Fibroblast of gingiva (primary cell): ENCODE measurements at regions not wholly inside any gene's neighbourhood (a gene's known extent, or its start where the extent isn't known, plus 50 kb on each side); places are given as distances from the start of the nearest gene placed in this dataset.
A peak's percentile ranks its signal among the peaks of the same experiment; 100 is the strongest.
"Not testable (repeated sequence)": the region's sequence is repeated elsewhere in the genome, so short reads cannot be mapped to it uniquely, and the experiment has no call there.

Experiments
- DNase-seq: peaks from one replicate; pipeline ENCODE4 v3.0.0-alpha.2; 2011; ENCODE audit warnings: low read depth

DNA sequence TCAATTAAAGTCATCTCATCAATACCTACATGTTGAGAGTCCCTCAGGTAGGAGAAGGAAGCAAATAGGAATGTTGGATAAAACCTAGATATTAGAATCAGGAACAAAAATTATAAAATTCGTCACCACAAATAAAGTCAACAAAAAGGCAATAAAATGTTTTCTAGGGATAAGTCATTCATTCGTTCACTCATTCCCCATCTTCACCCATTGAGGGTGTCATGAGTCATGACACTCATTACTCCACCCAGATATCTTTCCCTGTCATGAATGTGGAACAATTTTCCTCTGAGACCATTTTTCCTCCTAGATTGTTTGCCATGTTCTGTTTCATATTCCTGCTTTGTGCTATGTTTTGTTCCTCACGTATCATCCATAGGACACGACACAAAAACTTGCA is 50.9 kb upstream of the OLIG3 start:
- DNase-seq = no peak

DNA sequence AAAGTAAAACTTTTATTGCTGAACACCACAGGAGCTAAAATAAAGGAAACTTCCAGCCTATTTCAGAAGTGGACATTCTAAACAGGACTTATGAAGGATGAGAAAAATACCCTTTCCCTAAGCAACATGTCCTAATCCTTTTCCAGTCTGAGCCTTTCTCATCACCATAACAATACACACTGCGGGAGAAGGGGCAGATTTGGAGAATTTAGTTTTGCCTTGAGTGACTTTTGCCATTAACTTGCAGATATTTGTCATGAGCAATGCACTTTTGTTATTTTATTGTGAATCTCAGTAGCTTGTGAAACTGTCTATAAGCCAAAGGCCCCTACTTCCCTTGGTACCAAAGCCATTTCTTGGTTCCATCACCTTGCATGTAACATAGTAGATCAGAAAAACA is 53.0 kb upstream of the OLIG3 start:
- no peak for DNase-seq

DNA sequence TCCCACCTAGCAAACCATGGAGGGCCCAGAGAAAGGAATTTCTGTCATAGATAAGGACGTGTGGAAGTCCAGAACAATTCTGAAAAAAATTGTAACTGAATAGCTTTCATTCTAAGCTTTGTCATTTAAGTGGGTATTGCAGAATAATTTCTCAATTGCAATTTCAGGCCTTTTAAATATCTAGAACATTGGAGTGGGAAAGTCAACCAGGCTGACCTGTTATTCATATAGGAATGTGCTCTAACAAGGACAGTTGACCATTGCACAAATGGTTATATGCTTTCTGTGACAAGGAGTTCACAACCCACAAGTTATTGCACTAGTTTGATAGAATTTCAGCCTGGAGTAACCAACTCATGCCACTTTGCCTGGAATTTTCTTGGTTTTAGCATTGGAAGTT is 53.4 kb upstream of the OLIG3 start:
- no peak for DNase-seq

DNA sequence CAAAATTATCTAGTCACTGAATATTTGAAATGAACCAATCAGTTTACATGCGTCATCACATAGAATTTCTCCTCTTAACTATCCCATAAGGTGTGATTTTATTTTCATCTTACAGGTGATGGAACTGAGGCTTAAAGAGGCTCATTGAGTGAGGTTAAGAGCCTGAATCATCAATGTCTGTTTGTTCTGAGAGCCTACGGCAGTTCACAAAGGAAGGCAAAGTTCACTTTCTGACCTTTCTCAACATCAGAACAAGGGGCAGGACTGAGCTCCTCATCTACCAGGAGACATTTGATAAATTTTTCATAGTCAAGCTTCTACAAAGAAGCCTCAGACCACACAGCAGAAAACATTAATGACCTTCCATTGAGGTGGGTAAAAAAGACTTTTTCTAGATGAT is 54.9 kb upstream of the OLIG3 start:
- no peak for DNase-seq

DNA sequence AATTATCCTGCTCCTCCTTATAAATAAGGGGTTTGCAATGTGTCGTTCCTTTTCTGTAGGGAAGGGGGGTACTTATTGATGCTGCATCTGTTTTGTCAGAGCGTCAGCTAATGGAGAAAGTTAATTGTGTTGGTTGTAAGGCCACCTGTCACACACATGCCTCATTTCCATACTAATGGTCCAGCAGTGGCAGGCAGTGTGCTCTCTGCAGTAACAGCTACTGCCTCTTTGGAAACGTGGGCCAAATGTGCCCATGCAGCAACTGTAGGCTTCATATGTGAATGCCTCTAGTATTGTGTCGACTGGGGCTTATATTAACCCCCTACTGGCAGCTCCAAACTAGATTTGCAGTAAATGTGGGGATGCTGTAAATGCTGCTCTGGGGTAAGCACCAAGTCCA is 56.3 kb upstream of the OLIG3 start:
- DNase-seq = no peak

DNA sequence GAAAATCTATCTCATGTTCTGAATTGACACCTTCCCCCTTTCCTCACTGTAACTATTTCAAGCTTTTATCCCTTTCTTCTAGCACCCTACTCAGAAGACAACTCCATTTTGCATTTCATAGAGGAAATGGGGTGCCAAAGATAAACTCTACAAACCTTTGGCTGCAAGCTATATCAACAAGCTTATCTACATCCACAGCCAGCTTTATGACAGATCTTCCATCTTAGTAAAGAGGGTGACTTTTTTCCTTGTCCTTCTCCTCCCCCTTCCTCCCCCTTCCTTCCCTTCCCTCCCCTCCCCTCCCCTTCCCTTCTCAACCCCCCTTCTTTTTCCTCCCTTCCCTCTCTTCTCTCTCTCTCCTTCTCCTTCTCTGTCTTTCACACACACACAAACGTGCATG is 58.0 kb upstream of the OLIG3 start:
- DNase-seq = no peak

DNA sequence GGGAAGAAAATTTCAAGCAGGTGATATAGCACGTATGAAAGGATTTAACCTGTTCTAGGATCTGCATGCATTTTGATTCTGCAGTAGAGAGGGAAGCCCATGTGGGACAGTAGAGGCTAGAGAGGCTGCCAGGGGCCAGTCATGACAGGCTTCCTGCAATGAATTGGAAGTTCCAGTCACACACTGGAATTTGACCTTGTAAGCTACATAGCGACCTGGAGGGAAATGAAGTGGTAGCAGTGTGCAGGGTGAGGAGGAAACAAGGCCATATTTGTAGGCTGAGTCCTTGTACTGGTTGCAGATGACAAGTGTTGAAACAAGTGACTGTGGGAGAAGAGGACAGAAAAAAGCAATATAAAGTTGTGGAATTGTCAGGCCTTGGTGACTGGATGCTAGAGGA is 58.6 kb upstream of the OLIG3 start:
- no peak for DNase-seq

DNA sequence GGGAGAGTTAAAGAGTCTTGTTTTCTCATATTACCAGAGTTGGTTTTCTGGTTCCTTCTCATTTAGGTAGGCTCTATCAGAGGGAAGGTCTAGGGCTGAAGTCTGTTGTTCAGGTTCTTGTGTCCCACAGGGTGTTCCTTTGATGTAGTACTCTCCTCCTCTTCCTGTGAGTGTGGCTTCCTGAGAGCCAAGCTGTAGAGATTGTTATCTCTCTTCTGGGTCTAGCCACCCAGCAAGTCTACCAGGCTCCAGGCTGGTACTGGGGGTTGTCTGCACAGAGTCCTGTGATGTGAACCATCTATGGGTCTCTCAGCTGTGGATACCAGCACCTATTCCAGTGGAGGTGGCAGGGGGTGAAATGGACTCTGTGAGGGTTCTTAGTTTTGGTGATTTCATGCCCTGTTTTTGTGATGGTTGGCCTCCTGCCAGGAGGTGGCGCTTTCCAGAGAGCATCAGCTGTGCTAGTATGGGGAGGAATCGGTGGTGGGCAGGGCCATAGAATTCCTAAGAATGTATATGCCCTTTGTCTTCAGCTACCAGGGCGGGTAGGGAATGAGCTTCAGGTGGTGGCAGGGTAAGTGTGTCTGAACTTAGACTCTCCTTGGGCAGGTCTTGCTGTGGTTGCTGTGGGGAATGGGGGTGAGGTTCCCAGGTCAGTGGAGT is 65.5 kb upstream of the OLIG3 start:
- not testable (repeated sequence) for DNase-seq

DNA sequence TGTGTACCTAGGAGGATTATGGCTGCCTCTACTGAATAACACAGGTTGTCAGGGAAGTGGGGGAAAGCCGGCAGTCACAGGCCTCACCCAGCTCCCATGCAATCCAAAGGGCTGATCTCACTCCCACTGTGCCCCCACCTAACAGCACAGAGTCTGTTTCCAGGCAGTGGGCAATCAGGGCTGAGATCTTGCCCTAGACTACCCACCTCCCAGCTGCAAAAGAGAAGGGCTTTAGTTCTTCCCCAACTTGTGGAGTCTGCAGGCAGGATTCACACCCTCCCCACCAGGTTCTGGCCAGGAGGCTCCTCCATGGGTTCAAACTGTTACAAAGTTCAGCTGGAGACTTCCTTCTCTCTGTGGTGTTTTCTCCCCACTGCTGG is 66.0 kb upstream of the OLIG3 start:
- no peak for DNase-seq

DNA sequence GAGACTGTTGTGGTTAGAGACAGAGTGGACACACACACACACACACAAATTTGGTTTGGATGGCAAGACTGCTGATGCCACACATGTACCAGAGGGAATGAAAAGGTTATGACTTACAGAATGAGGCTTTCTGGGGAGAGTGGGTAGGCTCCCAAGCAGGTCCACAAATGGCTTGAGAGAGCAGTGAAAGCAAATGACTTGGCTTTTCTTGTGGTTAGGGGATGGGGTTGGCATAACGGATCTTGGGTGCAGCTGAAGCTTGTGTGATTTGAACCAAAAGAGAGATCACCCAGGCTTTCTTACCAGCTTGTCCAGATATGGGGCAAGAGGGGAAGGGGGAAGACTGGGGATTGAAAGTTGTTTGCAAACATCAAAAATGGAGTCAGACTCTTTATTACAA is 73.9 kb upstream of the OLIG3 start:
- DNase-seq = no peak

DNA sequence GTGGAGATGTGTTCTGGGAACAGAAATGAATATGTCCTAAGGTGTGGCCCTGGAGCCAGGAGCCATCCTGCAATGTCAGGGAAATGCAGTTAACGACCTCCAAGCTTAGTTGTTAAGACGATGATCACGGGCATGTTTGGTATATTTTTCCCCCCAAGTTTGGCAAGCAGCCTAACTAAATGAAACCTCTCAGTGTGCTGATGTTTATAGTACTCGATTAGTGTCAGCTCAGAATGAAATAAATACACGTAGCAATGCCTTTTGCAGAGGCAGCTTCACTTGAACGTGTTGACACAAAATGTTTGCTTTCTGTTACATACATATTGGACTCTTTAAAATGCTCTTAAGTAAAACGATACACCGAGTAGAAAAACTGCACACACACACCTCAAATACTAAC is 76.2 kb upstream of the OLIG3 start:
- no peak for DNase-seq

DNA sequence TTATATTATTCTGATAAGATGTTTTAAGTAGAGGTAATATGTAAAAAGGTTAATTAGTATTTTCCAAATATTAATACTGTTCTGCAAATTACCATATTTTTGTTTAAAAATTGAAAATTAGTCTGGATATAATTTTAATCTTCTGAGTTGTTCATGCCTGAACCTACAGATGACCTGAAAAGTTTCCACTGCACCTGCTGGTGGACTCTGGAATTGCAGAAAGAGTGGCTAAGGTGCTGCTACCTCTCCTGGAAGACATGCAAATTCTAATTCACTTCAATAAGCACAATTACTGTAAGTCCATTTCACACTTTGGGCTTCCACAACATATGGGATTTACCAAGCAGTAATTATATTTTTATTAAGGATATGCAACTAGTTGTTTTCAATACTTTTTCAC is 77.7 kb upstream of the OLIG3 start:
- no peak for DNase-seq

DNA sequence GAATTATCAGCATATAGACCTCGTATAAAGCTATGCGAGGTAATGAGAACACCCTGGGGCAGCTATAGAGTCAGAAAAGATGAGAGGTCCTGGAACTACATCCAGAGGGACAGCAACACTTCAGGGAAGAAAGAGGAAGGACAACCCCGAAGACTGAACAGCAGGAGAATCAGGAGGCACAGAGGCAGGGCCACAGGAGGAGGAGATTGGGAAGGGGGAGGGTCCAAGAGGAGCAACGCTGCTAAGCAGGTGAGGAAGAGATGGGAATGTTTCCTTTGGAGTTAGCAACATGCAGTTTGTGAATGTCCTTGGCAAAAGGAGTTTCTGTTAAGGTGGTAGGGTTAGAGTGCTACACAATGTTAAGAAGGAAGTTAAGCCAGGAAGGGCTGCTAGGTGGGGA is 79.5 kb upstream of the OLIG3 start:
- no peak for DNase-seq

DNA sequence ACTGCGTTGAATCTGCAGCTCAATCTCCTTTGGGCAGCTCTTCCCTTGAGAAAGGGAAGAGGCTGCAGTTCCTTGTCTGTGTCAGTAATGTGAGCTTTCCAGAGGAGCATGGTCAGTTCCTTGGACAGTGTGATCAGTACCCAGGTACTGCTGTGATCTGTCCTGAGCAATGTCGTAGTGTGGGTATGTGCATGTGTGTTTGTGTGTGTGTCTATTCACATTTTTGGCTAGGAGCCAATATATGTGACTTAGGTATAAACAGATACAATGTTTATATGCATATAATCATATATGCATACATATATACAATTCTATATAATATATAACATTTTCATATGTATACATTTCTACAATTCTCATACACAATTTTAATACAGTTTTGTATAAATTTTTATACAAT is 85.4 kb upstream of the OLIG3 start:
- no peak for DNase-seq

DNA sequence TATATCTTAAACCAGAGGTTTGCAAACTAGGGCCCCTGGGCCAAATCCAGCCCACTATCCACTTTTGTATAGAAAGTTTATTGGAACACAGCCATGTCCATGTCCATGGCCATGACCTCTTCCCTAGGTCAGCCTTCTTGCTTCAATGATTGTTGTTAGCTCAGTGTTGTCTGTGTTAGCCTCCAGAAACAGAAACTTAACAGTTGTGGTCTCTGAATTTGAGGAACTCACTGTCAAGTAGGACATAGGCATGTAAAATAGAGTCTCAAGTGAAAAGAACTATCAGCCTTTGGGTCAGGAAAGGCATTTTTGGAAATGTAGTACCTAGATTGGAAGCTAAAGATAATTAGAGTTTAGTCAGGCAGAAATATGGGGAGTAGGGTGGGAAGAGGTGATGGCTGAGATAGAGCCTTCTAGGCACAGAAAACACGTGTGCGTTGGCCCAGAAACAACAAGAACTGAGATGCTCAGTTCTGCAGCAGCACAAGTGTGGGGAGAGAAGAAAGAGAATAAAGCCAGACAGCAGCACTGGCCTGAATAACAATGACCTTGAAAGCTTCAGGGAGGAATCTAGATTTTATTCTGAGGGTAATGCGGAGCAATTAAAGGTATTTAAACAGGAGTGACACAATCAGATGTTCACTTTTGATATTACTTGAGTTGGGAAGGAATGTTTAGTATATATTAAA is 87.0 kb upstream of the OLIG3 start:
- DNase-seq = no peak

DNA sequence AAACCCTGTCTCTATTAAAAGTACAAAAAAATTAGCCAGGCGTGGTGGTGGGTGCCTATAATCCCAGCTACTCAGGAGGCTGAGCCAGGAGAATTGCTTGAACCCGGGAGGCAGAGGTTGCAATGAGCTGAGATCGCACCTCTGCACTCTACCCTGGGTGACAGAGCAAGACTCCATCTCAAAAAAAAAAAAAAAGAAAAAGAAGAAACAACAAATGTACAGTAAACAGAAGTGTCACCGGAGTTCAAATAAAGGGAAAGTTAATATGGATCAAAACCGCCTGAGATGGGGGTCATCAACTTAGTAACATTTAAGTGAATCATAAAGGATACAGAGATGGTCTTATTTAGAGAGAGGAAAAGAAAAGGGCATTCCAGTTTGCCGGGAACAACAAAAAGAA is 89.3 kb upstream of the OLIG3 start:
- not testable (repeated sequence) for DNase-seq

DNA sequence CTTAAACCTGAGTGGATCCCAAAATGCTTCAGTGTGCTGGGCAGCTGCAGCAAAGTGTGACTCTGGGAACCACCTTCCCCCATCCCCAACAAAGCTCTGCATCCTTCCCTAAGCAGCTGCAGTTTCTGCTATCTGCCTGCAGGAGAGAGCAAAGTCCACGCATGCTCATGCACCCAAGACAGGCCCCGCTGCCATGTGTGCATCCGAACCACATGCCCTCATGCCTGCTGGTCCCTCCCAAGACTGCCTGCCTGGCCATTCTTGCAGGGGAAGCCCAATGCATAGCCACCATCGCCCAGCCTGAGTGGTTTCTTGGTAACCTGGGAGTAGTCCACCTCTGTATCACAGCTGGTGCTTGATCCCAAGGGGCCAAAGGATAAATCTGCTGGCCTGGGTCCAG is 94.3 kb upstream of the OLIG3 start:
- DNase-seq = no peak

DNA sequence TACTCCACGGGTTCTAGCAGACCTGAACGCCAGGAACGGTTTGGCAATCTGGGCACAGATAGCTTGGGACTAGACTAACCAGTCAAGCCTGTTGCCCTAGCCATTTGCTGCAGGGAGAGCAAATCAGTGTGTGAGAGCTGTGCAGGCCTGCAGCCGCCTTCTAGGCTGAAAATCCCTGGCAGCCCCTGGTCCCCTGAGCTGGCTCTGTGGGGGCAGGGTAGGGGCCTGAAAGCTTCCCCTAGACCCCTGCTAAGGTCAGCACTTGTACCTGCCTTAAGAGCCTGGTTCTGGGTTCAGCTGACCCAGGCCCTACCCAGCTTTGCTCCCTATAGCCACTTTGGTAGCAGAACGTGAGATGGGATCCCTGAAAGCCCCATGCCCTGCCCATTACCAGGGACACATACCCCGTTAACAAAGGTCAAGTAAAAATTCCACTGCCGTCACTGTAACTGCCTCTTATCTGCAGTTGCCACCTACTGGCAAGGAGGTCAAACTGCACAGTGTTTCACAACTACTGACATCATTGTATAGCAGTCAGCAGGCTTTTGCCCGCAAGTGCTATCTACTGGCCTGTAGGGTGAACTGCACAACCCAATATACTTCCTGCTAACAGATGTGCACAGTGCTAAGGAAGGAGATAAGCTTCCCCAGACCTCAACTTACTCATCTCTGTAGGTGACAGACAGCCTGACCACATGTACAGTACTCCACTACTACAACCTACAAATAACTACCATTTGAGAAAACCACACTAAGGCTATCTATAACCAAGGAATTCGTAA is 95.1 kb upstream of the OLIG3 start:
- DNase-seq = peak; percentile 47

DNA sequence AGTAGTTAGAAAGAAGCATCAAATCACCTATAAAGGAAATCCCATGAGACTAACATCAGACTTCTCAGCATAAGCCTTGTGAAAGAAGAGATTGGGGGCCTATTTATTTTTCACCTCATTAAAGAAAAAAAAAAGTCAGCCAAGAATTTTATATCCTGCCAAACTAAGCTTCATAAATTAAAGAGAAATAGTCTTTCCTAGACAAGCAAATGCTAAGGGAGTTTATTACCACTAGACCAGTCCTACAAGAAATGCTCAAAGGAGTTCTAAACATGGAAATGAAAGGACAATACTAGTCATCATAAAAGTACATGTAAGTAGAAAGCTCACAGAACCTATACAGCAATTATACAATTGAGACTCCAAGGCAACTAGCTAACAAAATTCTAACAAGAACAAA is 96.5 kb upstream of the OLIG3 start:
- no peak for DNase-seq

DNA sequence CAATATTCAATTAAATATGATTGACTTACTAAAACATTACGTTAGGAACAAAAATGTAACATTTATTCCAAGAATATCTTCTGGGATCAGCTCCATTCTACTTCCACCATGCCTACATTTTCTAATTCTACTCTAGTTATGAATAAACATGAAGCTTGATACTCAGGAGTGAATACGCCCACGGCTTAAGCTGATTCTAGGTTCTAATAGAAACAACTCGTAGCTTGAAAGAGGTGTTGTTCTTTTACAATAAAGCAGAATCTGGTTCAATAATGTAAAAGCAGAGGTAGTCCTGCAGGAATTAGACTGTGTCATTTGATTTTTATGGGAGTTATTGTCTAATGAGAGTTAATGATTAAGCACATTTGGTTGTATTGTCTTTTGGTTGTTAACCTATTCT is 107.3 kb upstream of the OLIG3 start:
- no peak for DNase-seq

DNA sequence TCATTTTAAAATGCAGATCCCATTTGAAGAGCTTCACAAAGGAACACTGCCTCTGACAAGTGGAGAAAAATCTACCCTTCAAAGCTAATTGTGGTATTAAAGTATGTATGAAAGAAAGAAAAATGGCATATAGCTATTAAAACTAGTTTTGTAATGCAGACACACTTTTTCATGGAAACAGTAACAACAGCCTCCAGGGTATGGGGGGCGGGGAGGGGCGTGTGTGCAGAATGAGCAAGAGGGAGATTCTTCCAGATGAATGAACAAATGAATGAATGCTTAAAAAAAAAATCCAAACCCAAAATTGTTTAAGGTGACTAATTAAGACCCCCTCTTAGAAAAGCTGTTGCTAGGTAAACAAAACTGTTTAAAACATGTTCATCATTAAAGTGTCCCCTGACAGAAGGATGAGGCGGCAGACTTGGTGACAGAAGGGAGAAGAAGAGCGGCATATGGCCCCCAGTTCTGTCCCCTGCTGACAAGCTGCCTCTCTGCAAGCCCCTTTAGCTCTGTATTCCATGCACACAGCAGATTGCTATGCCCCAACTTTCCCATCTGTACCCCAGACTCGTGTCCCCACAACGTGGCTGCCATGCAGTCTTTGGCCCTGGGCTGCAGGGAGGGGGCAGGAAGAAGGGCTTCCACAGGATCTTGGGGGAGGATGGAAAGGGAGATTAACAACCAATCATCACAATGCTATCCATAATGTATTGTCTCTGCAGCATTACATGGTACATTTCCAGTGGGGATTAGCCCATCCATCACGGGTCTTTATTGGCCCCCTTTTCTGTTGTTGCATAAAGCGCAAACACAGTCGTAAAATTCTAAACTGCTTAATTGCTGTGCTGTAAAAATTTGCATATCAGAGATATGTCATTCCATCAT is 108.4 kb upstream of the OLIG3 start:
- no peak for DNase-seq

DNA sequence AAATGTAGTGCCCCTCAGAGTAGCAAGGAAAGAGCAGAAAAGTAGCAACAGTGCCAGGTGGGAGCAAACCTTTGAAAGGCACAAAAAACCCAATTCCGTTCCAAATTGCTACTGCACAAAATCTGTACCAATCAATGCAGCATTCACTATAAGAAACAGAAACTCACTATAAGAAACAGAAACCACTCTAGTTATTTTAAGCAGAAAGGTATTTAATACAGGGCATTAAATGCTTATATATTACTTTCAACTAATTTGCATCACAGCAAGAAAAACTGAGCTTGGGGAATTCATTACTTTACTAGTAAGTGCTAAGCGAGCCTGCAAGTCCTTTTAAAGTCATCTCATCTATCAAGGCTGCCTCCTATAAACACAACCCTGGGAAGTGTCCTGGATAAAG is 116.5 kb upstream of the OLIG3 start:
- DNase-seq = no peak

DNA sequence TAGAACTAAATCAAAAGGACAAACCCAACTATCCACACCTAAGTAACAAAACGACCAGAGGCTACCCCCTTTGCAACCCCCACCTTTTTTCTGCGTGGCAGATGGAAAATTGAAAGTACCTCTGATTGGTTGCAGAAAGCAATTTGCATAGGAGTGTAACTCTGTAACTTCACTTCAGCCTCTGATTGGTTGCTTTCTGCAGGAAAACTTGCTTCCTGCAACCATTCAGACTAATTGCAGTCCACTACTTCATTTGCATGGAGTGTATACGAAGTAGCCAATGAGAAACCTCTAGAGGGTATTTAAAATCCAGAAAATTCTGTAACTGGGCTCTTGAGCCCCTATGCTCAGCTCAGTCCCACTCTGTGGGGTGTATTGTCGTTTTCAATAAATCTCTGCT is 129.1 kb upstream of the OLIG3 start:
- no peak for DNase-seq
